ENCODE measurements at regions not wholly inside any gene's neighbourhood (a gene's known extent, or its start where the extent isn't known, plus 50 kb on each side); places are given as distances from the start of the nearest gene placed in this dataset.
"Not testable (repeated sequence)": the region's sequence is repeated elsewhere in the genome, so short reads cannot be mapped to it uniquely, and the experiment has no call there.

- DNase-seq: peak in 1 of 5 experiments; percentile 2
Measured at GRCh38 chr1:157249326-157249725, 111.1 kb upstream of the ETV3 start.

GRCh38 chr1:157247764-157248049 lies 109.5 kb upstream of the ETV3 start:
- DNase-seq: not testable (repeated sequence)

DNA sequence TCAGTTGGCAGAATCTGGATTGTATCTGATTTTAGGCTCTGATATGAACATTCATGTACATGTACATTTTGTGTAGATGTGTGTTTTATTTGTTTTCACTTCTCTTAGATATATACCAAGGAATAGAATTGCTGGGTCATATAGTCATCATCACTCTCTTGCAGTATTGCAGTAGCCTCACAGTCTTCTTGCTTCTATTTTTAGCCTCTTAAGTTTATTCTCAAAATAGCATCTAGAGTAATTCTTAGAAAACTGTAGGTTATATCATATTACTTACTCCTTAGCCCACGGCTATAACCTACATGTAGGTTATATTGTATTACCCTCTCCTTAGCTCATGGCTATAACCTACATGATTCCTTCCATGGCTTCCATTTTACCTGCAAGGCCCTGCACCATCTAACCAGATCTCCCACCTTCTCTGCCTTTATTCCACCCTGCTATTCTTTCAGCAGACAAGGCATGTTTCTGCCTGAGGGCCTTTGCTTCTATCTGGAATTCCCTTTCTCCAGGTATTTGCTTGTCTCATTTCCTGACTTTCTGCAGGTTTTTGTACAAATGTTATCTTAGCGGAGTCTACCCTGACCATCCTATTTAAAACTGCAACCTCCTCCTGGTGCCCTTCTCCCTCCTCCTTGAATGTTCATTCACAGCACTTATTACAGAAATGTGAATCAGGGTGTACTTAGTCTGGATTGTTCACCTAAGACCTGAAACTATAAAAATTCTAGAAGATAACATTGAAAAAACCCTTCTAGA lies 109.0 kb upstream of the ETV3 start:
- DNase-seq: no peak

- DNase-seq: no peak
Measured at GRCh38 chr1:157245823-157246222, 107.6 kb upstream of the ETV3 start.

GRCh38 chr1:157241185-157241538 lies 103.0 kb upstream of the ETV3 start:
- DNase-seq: no peak

- DNase-seq: no peak
Measured at GRCh38 chr1:157240495-157241184, 102.4 kb upstream of the ETV3 start.

DNA sequence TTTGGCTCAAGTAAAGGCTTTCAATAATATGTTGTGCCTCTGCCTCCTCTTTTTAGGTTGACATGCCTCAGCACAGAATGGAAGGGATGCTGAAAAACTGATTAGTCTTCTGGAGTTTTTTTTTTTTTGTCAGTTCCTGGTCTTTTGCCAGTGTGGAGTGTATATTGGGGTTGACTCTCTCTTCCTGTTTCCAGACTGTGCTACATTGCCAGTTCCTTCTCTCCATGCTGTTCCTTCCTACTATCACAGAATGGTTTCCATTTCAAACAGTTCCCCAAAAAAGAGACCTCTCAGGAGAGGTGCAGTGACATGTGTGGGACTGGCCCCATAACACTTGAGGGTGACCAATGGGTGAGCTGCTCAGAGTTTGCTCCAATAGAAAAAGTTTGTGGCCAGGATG lies 101.7 kb upstream of the ETV3 start:
- no peak for DNase-seq

- DNase-seq: no peak
Measured at GRCh38 chr1:157238585-157238984, 100.4 kb upstream of the ETV3 start.

GRCh38 chr1:157237981-157238380 lies 99.8 kb upstream of the ETV3 start:
- no peak for DNase-seq

DNA sequence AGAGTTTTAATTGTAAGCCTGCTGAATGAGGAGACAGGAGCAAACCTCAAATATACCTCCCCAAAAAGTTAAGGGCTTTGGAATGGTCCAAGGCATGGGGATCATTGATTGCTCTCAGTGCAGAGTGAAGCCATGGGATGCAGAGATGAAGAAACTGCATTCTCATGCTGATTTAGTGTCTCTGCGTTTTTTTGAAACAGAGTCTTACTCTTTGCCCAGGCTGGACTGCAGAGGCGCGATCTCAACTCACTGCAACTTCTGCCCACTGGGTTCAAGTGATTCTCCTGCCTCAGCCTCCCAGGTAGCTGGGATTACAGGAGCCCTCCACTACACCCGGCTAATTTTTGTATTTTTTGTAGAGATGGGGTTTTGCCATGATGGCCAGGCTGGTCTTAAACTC lies 99.3 kb upstream of the ETV3 start:
- no peak for DNase-seq

GRCh38 chr1:157236072-157236471 lies 97.9 kb upstream of the ETV3 start:
- no peak for DNase-seq

DNA sequence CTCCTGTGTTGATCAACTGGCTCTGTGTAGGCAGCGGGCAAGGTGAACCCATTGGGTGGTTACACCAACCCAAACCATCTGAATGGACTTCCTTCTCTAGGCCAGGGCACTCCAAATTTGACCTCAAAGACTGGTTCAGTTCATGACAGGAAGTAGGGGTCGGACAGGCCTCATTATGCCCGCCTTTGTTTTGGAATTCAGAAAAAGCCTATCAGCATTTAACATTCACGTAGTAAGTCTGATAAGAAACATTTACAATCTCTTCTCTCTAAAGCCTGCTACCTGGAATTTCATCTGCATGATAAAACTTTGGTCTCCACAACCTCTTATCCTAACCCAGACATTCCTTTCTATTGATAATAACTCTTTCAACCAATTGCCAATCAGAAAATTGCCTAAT lies 97.1 kb upstream of the ETV3 start:
- DNase-seq: no peak

GRCh38 chr1:157234705-157235273 lies 96.6 kb upstream of the ETV3 start:
- DNase-seq: no peak

- DNase-seq: peak in 1 of 5 experiments; percentile 85
Measured at GRCh38 chr1:157233131-157233530, 94.9 kb upstream of the ETV3 start.

DNA sequence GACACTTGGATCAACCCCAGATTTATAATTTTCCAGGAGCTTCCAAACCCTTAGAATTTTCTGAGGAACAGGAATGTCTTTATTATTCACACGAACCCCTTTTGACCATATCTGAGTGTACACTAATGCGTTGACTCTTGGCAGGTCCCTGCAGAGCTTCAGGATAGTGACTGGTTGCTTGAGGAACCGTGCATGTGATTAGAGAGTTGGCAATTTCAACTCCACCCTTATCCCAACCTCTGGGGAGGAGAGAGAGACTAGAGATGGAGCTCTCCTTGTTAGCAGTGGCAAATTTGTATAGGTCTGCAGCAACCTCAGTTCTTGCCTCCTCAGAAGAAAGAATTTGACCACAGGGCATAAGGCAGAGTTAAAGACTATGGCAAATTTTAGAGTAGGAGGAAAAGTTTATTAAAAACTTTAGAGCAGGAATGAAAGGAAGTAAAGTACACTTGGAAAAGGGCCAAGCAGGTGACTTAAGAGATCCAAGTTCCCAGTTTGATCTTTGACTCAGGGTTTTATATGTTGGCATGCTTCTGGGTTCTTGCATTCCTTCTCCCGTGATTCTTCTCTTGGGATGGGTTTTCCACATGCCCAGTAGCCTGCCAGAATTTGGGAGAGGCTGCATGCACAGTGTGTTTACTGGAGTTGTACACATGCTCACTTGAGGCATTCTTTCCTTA lies 93.8 kb upstream of the ETV3 start:
- DNase-seq: no peak

DNA sequence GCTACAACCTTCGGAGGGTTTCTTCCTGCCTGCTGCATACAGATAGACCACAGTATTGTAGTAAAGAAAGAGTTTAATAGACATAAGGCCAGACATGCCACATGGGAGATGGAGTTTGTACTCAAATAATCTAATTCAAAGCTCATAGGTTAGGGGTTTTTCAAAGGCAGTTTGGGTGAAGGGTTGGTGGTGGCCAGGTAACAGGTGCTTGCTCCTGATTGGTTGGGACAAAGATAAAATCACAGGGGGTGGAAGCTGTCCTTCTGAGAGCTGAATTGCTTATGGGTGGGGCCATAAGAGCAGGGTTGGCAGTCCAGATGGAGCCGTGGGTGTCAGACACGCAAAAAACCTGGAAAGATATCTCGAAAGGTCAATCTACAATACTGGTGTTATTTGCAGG lies 92.3 kb upstream of the ETV3 start:
- no peak for DNase-seq

DNA sequence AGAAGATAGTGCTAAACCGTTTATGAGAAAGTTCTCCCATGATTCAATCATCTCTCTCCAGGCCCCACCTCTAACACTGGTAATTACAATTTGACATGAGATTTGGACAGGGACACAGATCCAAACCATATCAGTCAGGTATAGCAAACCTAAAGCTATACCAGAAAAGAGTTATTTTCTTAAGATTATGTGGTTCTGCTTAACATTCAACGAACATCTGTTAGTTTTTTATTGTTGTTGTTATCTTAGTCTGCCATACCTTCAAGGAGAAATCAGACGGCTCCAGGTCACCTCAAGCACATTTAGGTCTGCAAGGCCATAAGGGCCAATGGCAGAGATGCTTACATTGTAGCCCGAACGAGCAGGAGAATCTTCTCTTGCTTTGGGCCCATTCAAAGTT lies 89.5 kb upstream of the ETV3 start:
- DNase-seq: no peak

DNA sequence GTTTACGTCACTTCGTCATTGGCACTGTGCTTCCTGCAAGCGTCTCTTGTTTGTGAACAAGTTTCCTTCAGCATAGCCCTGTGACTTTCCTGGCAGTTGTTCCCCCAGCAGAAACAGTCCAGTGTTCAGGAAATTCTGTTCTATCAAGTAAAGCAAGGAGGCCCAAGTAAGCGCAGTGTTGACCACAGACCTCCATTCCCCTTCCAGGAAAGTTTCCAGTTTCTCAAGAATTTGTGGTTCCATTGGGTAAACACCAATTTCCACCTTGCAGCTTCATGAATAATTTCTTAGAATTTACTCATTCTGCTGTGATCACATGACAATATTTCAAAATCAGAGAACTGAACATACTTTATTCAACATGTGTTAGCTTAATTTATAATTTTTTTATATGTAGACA lies 88.5 kb upstream of the ETV3 start:
- peak in 1 of 5 experiments; percentile 35 for DNase-seq

DNA sequence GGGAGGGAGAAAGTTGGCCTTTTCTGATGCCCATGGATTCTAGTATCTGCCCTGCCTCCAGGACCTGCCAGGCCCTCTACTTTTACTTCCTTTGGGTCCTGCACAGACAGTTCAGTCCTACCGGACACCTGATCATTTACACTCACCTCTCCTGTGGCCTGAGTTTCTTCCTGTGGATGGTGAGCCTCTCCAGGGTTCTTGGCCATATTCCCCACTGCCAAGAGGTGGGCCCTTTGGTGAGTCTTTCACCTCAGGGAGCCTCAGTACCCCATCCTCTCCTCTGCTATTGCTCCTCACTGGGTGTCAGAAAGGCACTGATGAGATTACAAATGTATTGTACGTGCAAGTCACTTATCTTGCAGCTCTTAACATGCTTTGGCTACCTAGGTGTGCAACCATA lies 81.4 kb upstream of the ETV3 start:
- no peak for DNase-seq

- DNase-seq: no peak
Measured at GRCh38 chr1:157219182-157219581, 81.0 kb upstream of the ETV3 start.

GRCh38 chr1:157218671-157219070 lies 80.5 kb upstream of the ETV3 start:
- DNase-seq: no peak

DNA sequence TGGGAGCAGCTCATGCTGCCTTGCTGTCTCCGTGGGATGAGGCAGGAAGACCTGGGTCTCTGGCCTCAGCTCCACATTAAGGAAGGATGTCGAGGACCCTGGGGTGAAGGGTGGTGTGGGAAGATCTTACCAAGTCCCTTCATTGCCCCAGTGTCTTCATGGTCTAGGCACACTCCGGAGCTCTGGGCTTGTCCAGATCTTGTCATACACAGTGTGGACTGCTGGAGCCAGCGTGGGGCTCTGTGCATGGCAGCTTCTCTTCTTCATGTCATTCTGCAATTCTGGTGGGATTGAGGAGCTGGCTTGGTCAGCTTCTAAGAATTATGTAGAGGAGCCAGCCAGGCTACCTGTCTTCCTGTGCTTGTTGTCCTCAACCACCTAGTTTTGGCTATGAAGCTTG lies 79.3 kb upstream of the ETV3 start:
- no peak for DNase-seq

- no peak for DNase-seq
Measured at GRCh38 chr1:157213836-157214235, 75.6 kb upstream of the ETV3 start.

DNA sequence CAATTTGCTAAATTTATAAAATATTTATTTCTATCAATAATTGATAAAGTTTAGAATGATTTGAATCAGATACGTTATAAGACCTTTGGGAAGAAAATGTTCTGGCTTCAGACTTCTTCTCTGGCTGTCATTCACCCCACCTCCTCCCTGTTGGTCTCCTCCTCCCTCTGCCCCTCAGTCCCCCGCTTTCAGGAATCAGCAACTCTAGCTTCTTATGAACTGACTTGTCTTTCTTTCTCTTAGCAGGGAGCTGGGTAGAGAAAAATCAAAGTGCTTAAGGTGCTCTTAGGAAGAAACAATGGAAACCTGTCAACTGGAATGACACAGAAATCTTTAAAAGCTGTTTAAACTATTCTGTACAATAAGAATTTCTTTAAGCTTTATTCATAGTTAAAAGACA lies 71.3 kb upstream of the ETV3 start:
- no peak for DNase-seq

Data from T-helper 2 cell (primary cell).